ENCODE measurements at regions not wholly inside any gene's neighbourhood (a gene's known extent, or its start where the extent isn't known, plus 50 kb on each side); places are given as distances from the start of the nearest gene placed in this dataset.

- TF ChIP-seq CTCF (conservative IDR thresholded peaks at IDR 0.05) (no peak), ZFX (IDR thresholded peaks at IDR 0.05) (no peak)
These were observed 172.9 kb upstream of the SLC30A5 start for GRCh38 chr5:68920888-68921287.
